Ovary (tissue), 7 donors: ENCODE measurements at regions not wholly inside any gene's neighbourhood (a gene's known extent, or its start where the extent isn't known, plus 50 kb on each side); places are given as distances from the start of the nearest gene placed in this dataset.

Experiments used
- DNase-seq, 5 donors: peaks; one replicate each; pipeline ENCODE4 v3.0.0-alpha.2; 2019 to 2020
- H3K27ac ChIP-seq, 2 donors: fragments of 200-600 bp; one replicate each; pipeline versions ENCODE4 v1.5.1 to v1.8.0; 2019 to 2022
- H3K27me3 ChIP-seq: fragments of 200-600 bp; one replicate; pipeline ENCODE4 v1.8.0; 2022
- H3K36me3 ChIP-seq: fragments of 200-600 bp; sonication (generic); one replicate; pipeline ENCODE4 v1.5.1; 2019
- H3K4me1 ChIP-seq: one replicate; pipeline ENCODE4 v1.8.1; 2013; ENCODE audit warnings: mild to moderate bottlenecking, moderate library complexity; ENCODE audit not compliant: insufficient read depth
- H3K4me3 ChIP-seq: fragments of 200-600 bp; sonication (generic); one replicate; pipeline ENCODE4 v1.5.1; 2017
- H3K9me3 ChIP-seq, 2 donors: fragments of 200-600 bp in 1 of 2; sonication (generic) in 1 of 2; one replicate each; pipeline versions ENCODE4 v1.5.1 to v1.8.1; 2013 to 2019; ENCODE audit warnings: mild to moderate bottlenecking in 1 of 2, moderate library complexity in 1 of 2
- CTCF ChIP-seq, 3 donors: fragments of 450-650 bp in 2 of 3; fragments of 200-600 bp in 1 of 3; IDR thresholded peaks; one replicate each; pipeline versions ENCODE4 v1.5.1 to v1.8.0; 2016 to 2022; ENCODE audit warnings: antibody characterized with exemption in 3 of 3, mild to moderate bottlenecking in 1 of 3
- EP300 ChIP-seq: sonication (generic); formaldehyde crosslinking; IDR thresholded peaks from one replicate; pipeline ENCODE4 v1.6.1; 2017; ENCODE audit warnings: antibody characterized with exemption
- POLR2A ChIP-seq: fragments of 450-650 bp; IDR thresholded peaks from one replicate; pipeline ENCODE4 v1.6.1; 2017; ENCODE audit warnings: antibody characterized with exemption, mild to moderate bottlenecking, moderate library complexity
- WGBS, 3 donors: extraction: QIAGEN DNeasy Blood & Tissue Kit in 1 of 3; methylation state at CpG; one replicate each; pipeline versions ENCODE4 v1.1.5 to v1.1.7; 2013 to 2017; 5-methylcytosine and 5-hydroxymethylcytosine counted together
- intact Hi-C, 4 donors: fragments of 100-400 bp; cut with DNase I; formaldehyde crosslinking; loops; one replicate each; pipeline versions ENCODE4 v1.11.0 to v1.15.1; 2022 to 2023
- donor health status: DM: no; HTN: no; CAD: no; lungs with moderate emphysema.
- donor health status: DM: no; HTN: no; CAD: no.
- donor health status: Bipolar disorder and iron deficiency.
- donor health status: DM: no; HTN: no; CAD: no.
- donor health status: DM: yes; HTN: yes; CAD: no.

- no peaks in the 10 kb centered on the region for H3K27me3 ChIP-seq
- no peak for TF ChIP-seq POLR2A
- no peak for TF ChIP-seq CTCF (IDR thresholded peaks at IDR 0.05)
- TF ChIP-seq EP300, result no peak
- no peak for DNase-seq
- H3K4me3 ChIP-seq, result no peak overlapping the region
- 67 to 72% (median 69%) methylated on average over 2 of the region's 2 CpGs for WGBS, 3 donors
- no peaks in the 10 kb centered on the region for H3K4me1 ChIP-seq
- no peak overlapping the region for H3K27ac ChIP-seq
- no peaks in the 10 kb centered on the region for H3K9me3 ChIP-seq
- intact Hi-C loops, result no loop called here
- no peaks in the 10 kb centered on the region for H3K36me3 ChIP-seq
Measured at GRCh38 chr13:83498481-83499190, 383.6 kb downstream of the SLITRK1 start.

DNA sequence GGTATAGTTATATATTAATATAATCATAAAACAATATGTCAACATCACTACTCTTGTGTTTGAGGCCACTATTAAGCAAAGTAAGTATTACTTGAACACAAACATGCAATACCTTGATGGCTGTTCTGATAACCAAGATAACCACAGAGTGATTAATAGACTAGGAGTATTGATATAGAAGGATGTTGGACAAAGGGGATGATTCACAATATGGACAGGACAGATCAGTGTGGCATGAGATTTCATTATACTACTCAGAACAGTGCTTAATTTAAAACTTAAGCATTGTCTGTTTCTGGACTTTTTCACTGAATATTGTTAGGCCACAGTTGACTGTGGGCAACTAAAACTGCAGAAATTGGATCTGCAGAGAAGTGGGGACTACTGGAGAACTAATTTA, 384.2 kb downstream of the SLITRK1 start:
- no peaks in the 10 kb centered on the region for H3K27me3 ChIP-seq
- no peak overlapping the region for H3K27ac ChIP-seq
- H3K36me3 ChIP-seq, result no peaks in the 10 kb centered on the region
- TF ChIP-seq POLR2A (no peak), EP300 (no peak), CTCF (IDR thresholded peaks at IDR 0.05) (no peak)
- no peaks in the 10 kb centered on the region for H3K9me3 ChIP-seq
- intact Hi-C loops, result no loop called here
- H3K4me3 ChIP-seq, result no peak overlapping the region
- no peak for DNase-seq
- H3K4me1 ChIP-seq, result no peaks in the 10 kb centered on the region

- no peaks in the 10 kb centered on the region for H3K27me3 ChIP-seq
- no peaks in the 10 kb centered on the region for H3K9me3 ChIP-seq
- no peak overlapping the region for H3K4me3 ChIP-seq
- no peak for DNase-seq
- intact Hi-C loops, result no loop called here
- TF ChIP-seq EP300 (no peak), CTCF (IDR thresholded peaks at IDR 0.05) (no peak), POLR2A (no peak)
- H3K27ac ChIP-seq, result no peak overlapping the region
- no peaks in the 10 kb centered on the region for H3K4me1 ChIP-seq
- no peaks in the 10 kb centered on the region for H3K36me3 ChIP-seq
- WGBS, 3 donors, result 84 to 88% (median 88%) methylated on average over 6 of the region's 6 CpGs
Measured at GRCh38 chr13:83496501-83496900, 385.8 kb downstream of the SLITRK1 start.

DNA sequence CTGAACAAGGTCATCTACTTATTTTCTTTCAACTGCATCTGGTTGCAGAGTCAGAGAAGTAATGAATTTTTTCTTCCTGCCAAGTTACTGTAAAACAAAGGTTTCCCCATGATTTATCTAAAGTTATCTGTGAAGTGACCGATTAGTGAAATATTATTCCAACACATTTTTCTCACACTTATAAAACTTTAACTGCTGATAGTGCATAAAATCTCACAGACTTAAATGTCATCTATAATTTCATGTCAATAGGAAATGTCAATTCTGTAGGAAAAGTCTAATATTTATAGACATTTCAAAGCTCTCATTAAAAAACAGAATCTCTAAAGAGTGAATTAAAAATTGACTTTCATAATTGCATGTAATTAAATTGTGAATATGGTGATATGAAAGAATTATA, 397.2 kb downstream of the SLITRK1 start:
- Histone ChIP-seq H3K27me3 (no peaks in the 10 kb centered on the region), H3K4me3 (no peak overlapping the region), H3K4me1 (no peaks in the 10 kb centered on the region), H3K9me3 (no peaks in the 10 kb centered on the region), H3K27ac (no peak overlapping the region), H3K36me3 (no peaks in the 10 kb centered on the region)
- 2 to 9% (median 4%) methylated on average over 1 of the region's 1 CpG for WGBS, 3 donors
- no peak for DNase-seq
- TF ChIP-seq CTCF (IDR thresholded peaks at IDR 0.05) (no peak), EP300 (no peak), POLR2A (no peak)
- intact Hi-C loops, result no loop called here
